ENCODE measurements at regions not wholly inside any gene's neighbourhood (a gene's known extent, or its start where the extent isn't known, plus 50 kb on each side); places are given as distances from the start of the nearest gene placed in this dataset.

- no peak overlapping the region for H3K27ac Mint-ChIP-seq
- Histone ChIP-seq H3K4me1 (ENCODE audit: insufficient read depth) (peaks cover 38% of the 10 kb centered on the region), H3K27me3 (ENCODE audit: insufficient read depth) (peaks cover 94% of the 10 kb centered on the region), H3K79me2 (replicated peaks; ENCODE audit: insufficient read depth) (no peaks in the 10 kb centered on the region), H3K9me2 (ENCODE audit: insufficient read depth) (no peaks in the 10 kb centered on the region), H2AFZ (no peak overlapping the region), H4K20me1 (replicated peaks; ENCODE audit: insufficient read depth) (peaks cover 8% of the 10 kb centered on the region), H3K27ac (ENCODE audit: low read depth) (no peak overlapping the region), H3K36me3 (ENCODE audit: insufficient read depth) (no peaks in the 10 kb centered on the region), H3K4me3 (0 out of 2 replicates have a peak overlapping the region, but pooled peaks have one; percentile 72), H3F3A (replicated peaks; ENCODE audit: low read depth) (0 out of 2 replicates have a peak, but pooled peaks cover 6% of the 10 kb centered on the region), H3K4me2 (no peak overlapping the region)
- H3K36me3 Mint-ChIP-seq (ENCODE audit: low read depth) = no peaks in the 10 kb centered on the region
- H3K4me3 Mint-ChIP-seq = no peak overlapping the region
- H3K4me1 Mint-ChIP-seq = peaks cover 29% of the 10 kb centered on the region
- ATAC-seq = no peak
- DNase-seq (ENCODE audit: low spot score) = no peak
- peaks cover 63% of the 10 kb centered on the region for H3K27me3 Mint-ChIP-seq (ENCODE audit: insufficient read depth, low read depth, poor library complexity)
- H3K9me3 Mint-ChIP-seq = no peaks in the 10 kb centered on the region; the same call in 2 of the 3 replicates
- TF ChIP-seq EZH2phosphoT487 (IDR thresholded peaks at IDR 0.05; ENCODE audit: unreplicated experiment) (no peak), POLR2AphosphoS5 (IDR thresholded peaks at IDR 0.05; ENCODE audit: low read depth) (no peak), NANOG (IDR thresholded peaks at IDR 0.05; ENCODE audit: borderline replicate concordance) (no peak), ZNF462 (CRISPR knock-in tag; IDR thresholded peaks at IDR 0.05) (no peak), ETS1 (IDR thresholded peaks at IDR 0.05) (no peak), STAT1 (IDR thresholded peaks at IDR 0.05; ENCODE audit: unreplicated experiment) (no peak), CTCF (conservative IDR thresholded peaks at IDR 0.05; ENCODE audit: low read depth in 2 of 2) (no peak), ZNF331 (CRISPR knock-in tag; IDR thresholded peaks at IDR 0.05; ENCODE audit: low read depth) (no peak), EZH2 (IDR thresholded peaks at IDR 0.05; ENCODE audit: low read depth, unreplicated experiment) (no peak), CREB1 (CRISPR knock-in tag; IDR thresholded peaks at IDR 0.05; ENCODE audit: low read depth) (no peak), JUNB (IDR thresholded peaks at IDR 0.05; ENCODE audit: unreplicated experiment) (no peak), ZNF114 (CRISPR knock-in tag; IDR thresholded peaks at IDR 0.05) (no peak)
Observed at GRCh38 chr11:43573873-43574272, 106.7 kb upstream of the HSD17B12 start.

Measured in GM23338 (cell line).